ENCODE measurements at regions not wholly inside any gene's neighbourhood (a gene's known extent, or its start where the extent isn't known, plus 50 kb on each side); places are given as distances from the start of the nearest gene placed in this dataset.
A peak's percentile ranks its signal among the peaks of the same experiment; 100 is the strongest.
"Not testable (repeated sequence)": the region's sequence is repeated elsewhere in the genome, so short reads cannot be mapped to it uniquely, and the experiment has no call there.

DNA sequence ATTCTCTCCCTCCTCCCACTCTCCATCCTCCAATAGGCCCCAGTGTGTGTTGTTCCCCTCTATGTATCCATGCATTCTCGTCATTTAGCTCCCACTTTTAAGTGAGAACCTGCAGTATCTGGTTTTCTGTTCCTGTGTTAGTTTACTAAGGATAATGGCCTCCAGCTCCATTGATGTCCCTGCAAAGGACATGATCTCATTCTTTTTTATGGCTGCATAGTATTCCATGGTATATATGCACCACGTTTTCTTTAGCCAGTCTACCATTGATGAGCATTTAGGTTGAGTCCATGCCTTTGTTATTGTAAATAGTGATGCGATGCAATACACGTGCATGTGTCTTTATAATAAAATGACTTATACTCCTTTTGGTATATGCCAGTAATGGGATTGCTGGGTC, 100.3 kb upstream of the USP9X start:
- DNase-seq, result no peak
- no peaks in the 10 kb centered on the region for H3K4me1 ChIP-seq (ENCODE audit: control extremely low read depth in 1 of 4, control insufficient read depth in 4 of 4, insufficient read depth in 4 of 4, low read length in 3 of 4)
- ChIA-PET CTCF (no interaction called here), POLR2A (no interaction called here)
- WGBS (ENCODE audit: insufficient coverage), result 100% methylated on average over 1 of the region's 4 CpGs
- H3K36me3 ChIP-seq (ENCODE audit: control insufficient read depth in 4 of 4, insufficient read depth in 4 of 4, low read length in 3 of 4), result no peaks in the 10 kb centered on the region
- H3K4me3 ChIP-seq (ENCODE audit: control insufficient read depth in 1 of 7, extremely low read depth in 1 of 7, insufficient read depth in 4 of 7, low read depth in 2 of 7, low read length in 6 of 7), result no peak overlapping the region
- H3K9me3 ChIP-seq (ENCODE audit: control extremely low read depth in 1 of 5, control insufficient read depth in 4 of 5, insufficient read depth in 2 of 5, low read depth in 1 of 5, low read length in 4 of 5), result no peaks in the 10 kb centered on the region
- no peak overlapping the region for H3K27ac ChIP-seq (ENCODE audit: insufficient read depth in 1 of 2, low read depth in 1 of 2, low read length in 2 of 2, poor library complexity in 1 of 2, severe bottlenecking in 2 of 2)
- no peaks in the 10 kb centered on the region for H3K27me3 ChIP-seq (replicated peaks in 2 of 5; ENCODE audit: control insufficient read depth in 4 of 5, insufficient read depth in 5 of 5, low read length in 4 of 5)

DNA sequence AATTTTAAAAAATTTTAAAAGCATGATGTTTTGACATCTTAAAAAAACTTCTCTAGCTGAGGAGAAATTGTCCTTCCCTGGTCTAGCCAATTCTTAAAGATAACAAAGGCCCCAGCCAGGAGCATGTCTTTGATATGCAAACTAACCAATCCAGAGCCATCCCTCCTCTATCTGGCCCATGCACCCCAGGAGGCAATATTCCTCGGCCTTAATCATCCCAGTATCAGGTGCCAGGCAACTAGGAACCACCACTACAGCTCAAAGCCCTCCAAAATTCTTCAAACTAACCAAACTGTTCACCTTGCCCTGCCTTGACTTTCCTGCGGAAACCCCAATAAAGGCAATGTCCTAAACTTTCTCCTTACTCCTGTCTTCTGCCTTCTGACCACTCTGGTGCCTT, 97.8 kb upstream of the USP9X start:
- POLR2A ChIA-PET, result no interaction called here
- CTCF ChIA-PET, result no interaction called here
- H3K9me3 ChIP-seq (ENCODE audit: control extremely low read depth in 1 of 5, control insufficient read depth in 4 of 5, insufficient read depth in 2 of 5, low read depth in 1 of 5, low read length in 4 of 5), result no peaks in the 10 kb centered on the region

DNA sequence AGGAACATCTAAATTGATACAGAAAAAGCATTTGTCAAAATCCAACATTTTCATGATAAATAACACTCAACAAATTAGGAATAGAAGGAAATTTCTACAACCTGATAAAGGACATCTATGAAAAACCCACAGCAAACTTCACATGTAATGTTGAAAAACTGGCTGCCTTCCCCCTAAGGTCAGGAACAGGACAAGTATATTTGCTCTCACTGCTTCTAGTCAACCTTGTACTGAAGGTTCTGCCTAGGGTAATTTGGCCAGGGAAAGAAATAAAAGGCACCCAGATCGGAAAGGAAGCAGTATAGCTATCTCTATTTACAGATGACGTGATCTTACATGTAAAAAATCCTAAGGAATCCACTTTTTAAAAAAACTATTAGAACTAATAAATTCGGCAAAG, 97.1 kb upstream of the USP9X start:
- ChIA-PET POLR2A (no interaction called here), CTCF (no interaction called here)
- Histone ChIP-seq H3K27ac (ENCODE audit: insufficient read depth in 1 of 2, low read depth in 1 of 2, low read length in 2 of 2, poor library complexity in 1 of 2, severe bottlenecking in 2 of 2) (no peak overlapping the region), H3K36me3 (ENCODE audit: control insufficient read depth in 4 of 4, insufficient read depth in 4 of 4, low read length in 3 of 4) (no peaks in the 10 kb centered on the region), H3K4me3 (ENCODE audit: control insufficient read depth in 1 of 7, extremely low read depth in 1 of 7, insufficient read depth in 4 of 7, low read depth in 2 of 7, low read length in 6 of 7) (no peak overlapping the region), H3K27me3 (replicated peaks in 2 of 5; ENCODE audit: control insufficient read depth in 4 of 5, insufficient read depth in 5 of 5, low read length in 4 of 5) (no peaks in the 10 kb centered on the region), H3K9me3 (ENCODE audit: control extremely low read depth in 1 of 5, control insufficient read depth in 4 of 5, insufficient read depth in 2 of 5, low read depth in 1 of 5, low read length in 4 of 5) (no peaks in the 10 kb centered on the region), H3K4me1 (ENCODE audit: control extremely low read depth in 1 of 4, control insufficient read depth in 4 of 4, insufficient read depth in 4 of 4, low read length in 3 of 4) (no peaks in the 10 kb centered on the region)
- no peak for DNase-seq
- 100% methylated on average over 3 of the region's 3 CpGs for WGBS (ENCODE audit: insufficient coverage)

More for the DNA sequence above, 97.8 kb upstream of the USP9X start:
- H3K4me1 ChIP-seq (ENCODE audit: control extremely low read depth in 1 of 4, control insufficient read depth in 4 of 4, insufficient read depth in 4 of 4, low read length in 3 of 4), result no peaks in the 10 kb centered on the region
- H3K27me3 ChIP-seq (replicated peaks in 2 of 5; ENCODE audit: control insufficient read depth in 4 of 5, insufficient read depth in 5 of 5, low read length in 4 of 5), result no peaks in the 10 kb centered on the region
- H3K27ac ChIP-seq (ENCODE audit: insufficient read depth in 1 of 2, low read depth in 1 of 2, low read length in 2 of 2, poor library complexity in 1 of 2, severe bottlenecking in 2 of 2), result no peak overlapping the region
- whole genome bisulfite sequencing (ENCODE audit: insufficient coverage), result 65% methylated on average over 2 of the region's 2 CpGs
- DNase-seq, result no peak
- no peaks in the 10 kb centered on the region for H3K36me3 ChIP-seq (ENCODE audit: control insufficient read depth in 4 of 4, insufficient read depth in 4 of 4, low read length in 3 of 4)
- no peak overlapping the region for H3K4me3 ChIP-seq (ENCODE audit: control insufficient read depth in 1 of 7, extremely low read depth in 1 of 7, insufficient read depth in 4 of 7, low read depth in 2 of 7, low read length in 6 of 7)

DNA sequence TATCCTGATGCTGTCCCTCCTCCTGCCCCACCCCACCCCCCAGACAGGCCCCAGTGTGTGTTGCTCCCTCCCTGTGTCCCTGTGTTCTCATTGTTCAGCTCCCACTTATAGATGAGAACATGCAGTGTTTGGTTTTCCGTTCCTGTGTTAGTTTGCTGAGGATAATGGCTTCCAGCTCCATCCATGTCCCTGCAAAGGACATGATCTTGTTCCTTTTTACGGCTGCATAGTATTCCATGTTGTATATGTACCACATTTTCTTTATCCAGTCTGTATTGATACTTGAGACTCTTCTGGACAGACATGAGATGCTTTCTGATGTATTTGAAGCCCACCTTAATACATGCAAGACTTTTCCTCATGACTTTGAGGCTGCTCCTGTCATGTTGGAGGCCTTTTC, 91.8 kb upstream of the USP9X start:
- DNase-seq; CTCF ChIA-PET; H3K27me3 ChIP-seq (replicated peaks in 2 of 5; ENCODE audit: control insufficient read depth in 4 of 5, insufficient read depth in 5 of 5, low read length in 4 of 5); H3K9me3 ChIP-seq (ENCODE audit: control extremely low read depth in 1 of 5, control insufficient read depth in 4 of 5, insufficient read depth in 2 of 5, low read depth in 1 of 5, low read length in 4 of 5); H3K4me3 ChIP-seq (ENCODE audit: control insufficient read depth in 1 of 7, extremely low read depth in 1 of 7, insufficient read depth in 4 of 7, low read depth in 2 of 7, low read length in 6 of 7); POLR2A ChIA-PET; H3K36me3 ChIP-seq (ENCODE audit: control insufficient read depth in 4 of 4, insufficient read depth in 4 of 4, low read length in 3 of 4); H3K4me1 ChIP-seq (ENCODE audit: control extremely low read depth in 1 of 4, control insufficient read depth in 4 of 4, insufficient read depth in 4 of 4, low read length in 3 of 4); H3K27ac ChIP-seq (ENCODE audit: insufficient read depth in 1 of 2, low read depth in 1 of 2, low read length in 2 of 2, poor library complexity in 1 of 2, severe bottlenecking in 2 of 2): not testable (repeated sequence)
- 100% methylated on average over 1 of the region's 2 CpGs for WGBS (ENCODE audit: insufficient coverage)

DNA sequence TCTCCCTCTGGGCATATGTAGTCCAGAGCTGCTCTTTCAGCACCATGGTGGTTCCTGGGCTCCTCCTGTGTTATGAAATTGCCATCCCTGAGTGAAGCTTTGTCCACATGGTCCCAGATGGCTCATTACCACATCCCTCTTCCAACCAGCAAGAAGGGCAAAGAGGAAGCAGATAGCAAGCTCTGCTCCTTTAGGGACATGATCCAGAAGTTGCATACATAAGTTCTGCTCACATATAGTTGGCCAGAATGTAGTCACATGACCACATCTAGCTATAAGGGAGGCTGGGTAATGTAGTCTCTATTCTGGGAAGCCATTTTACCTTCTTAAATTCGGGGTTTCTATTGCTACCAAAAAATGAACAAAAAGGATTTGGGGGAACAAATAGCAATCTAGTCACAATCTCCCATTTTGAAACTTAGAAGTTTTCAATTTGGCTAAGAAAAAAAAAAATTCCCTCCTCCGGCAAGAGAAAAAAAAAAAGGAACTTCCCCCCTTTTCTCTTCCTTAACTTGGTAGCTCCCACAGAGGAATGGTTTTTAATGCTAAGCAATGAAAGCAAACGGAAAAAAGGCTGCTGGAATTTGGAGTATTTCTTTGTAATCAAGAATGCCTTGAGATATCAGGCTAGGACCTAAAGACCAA, 88.2 kb upstream of the USP9X start:
- H3K27ac ChIP-seq (ENCODE audit: insufficient read depth in 1 of 2, low read depth in 1 of 2, low read length in 2 of 2, poor library complexity in 1 of 2, severe bottlenecking in 2 of 2), result peak overlapping the region; percentile 54 to 77
- H3K36me3 ChIP-seq (ENCODE audit: control insufficient read depth in 4 of 4, insufficient read depth in 4 of 4, low read length in 3 of 4), result no peaks in the 10 kb centered on the region
- POLR2A ChIA-PET, result interaction anchor here (1.1 kb wide), 1 partner anchor 88 kb away, joined by 3 read pairs; the partner anchor contains the start of gene USP9X
- no peaks in the 10 kb centered on the region for H3K9me3 ChIP-seq (ENCODE audit: control extremely low read depth in 1 of 5, control insufficient read depth in 4 of 5, insufficient read depth in 2 of 5, low read depth in 1 of 5, low read length in 4 of 5)
- 0% methylated on average over 1 of the region's 3 CpGs for WGBS (ENCODE audit: insufficient coverage)
- DNase-seq, result peak; percentile 70 to 85 (median 77)
- H3K4me1 ChIP-seq (ENCODE audit: control extremely low read depth in 1 of 4, control insufficient read depth in 4 of 4, insufficient read depth in 4 of 4, low read length in 3 of 4), result peaks cover 2 to 8% (median 4%) of the 10 kb centered on the region in 4 experiments
- peak overlapping the region in 6 of 7 experiments; percentile 11 to 68 (median 36) for H3K4me3 ChIP-seq (ENCODE audit: control insufficient read depth in 1 of 7, extremely low read depth in 1 of 7, insufficient read depth in 4 of 7, low read depth in 2 of 7, low read length in 6 of 7)
- peaks cover 0 to 9% (median 0%) of the 10 kb centered on the region in 5 experiments for H3K27me3 ChIP-seq (replicated peaks in 2 of 5; ENCODE audit: control insufficient read depth in 4 of 5, insufficient read depth in 5 of 5, low read length in 4 of 5)
- CTCF ChIA-PET, result interaction anchor here (0.7 to 1.2 kb wide), 2 partner anchors 47 to 144 kb away, joined by 3 read pairs; no protein-coding TSS in a partner anchor

DNA sequence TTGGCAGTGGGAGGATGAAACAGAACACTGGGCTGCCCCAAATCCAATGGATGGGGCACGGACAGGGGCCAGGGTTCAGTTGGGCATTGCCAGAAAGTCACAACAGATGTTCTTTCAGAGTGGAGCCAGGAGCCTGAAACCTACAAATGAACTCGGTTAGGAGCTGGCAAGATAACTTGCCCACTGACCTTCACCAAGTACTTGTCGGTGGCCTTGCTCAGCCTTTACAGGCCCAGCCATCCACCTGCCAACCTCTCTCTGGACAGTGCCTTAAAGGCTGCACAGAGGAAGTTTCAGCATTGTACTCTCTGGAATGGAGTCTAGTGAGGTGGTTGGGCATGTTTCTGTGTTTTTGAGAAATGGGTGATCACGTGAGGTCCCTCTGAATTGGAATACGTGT, 87.1 kb upstream of the USP9X start:
- ChIA-PET POLR2A (no interaction called here), CTCF (no interaction called here)
- DNase-seq, result no peak
- WGBS (ENCODE audit: insufficient coverage), result 100% methylated on average over 3 of the region's 5 CpGs
- Histone ChIP-seq H3K27ac (ENCODE audit: insufficient read depth in 1 of 2, low read depth in 1 of 2, low read length in 2 of 2, poor library complexity in 1 of 2, severe bottlenecking in 2 of 2) (no peak overlapping the region), H3K36me3 (ENCODE audit: control insufficient read depth in 4 of 4, insufficient read depth in 4 of 4, low read length in 3 of 4) (no peaks in the 10 kb centered on the region), H3K4me3 (ENCODE audit: control insufficient read depth in 1 of 7, extremely low read depth in 1 of 7, insufficient read depth in 4 of 7, low read depth in 2 of 7, low read length in 6 of 7) (no peak overlapping the region), H3K4me1 (ENCODE audit: control extremely low read depth in 1 of 4, control insufficient read depth in 4 of 4, insufficient read depth in 4 of 4, low read length in 3 of 4) (peaks cover 2 to 8% (median 4%) of the 10 kb centered on the region in 4 experiments), H3K9me3 (ENCODE audit: control extremely low read depth in 1 of 5, control insufficient read depth in 4 of 5, insufficient read depth in 2 of 5, low read depth in 1 of 5, low read length in 4 of 5) (no peaks in the 10 kb centered on the region), H3K27me3 (replicated peaks in 2 of 5; ENCODE audit: control insufficient read depth in 4 of 5, insufficient read depth in 5 of 5, low read length in 4 of 5) (peaks cover 0 to 9% (median 0%) of the 10 kb centered on the region in 5 experiments)

DNA sequence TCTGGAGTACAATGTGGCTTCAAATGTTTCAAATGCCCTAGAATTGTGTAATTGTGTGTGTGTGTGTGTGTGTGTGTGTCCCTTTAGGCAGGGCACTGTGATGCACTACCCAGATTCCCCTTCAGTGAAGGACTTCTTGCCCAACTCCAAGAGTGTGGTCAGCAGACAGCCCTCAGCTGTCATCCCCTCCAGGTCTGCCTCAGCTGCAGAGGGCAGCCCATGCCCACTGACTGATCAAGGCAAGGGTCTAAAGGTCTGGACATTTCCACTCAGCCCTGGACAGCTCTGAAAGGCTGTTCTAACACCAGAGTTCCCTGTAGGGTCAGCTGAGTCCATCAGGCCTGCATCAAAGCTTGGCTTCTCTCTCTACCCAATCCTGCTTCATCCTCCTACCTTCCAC, 83.9 kb upstream of the USP9X start:
- CTCF ChIA-PET, result interaction anchor here (0.6 to 1.7 kb wide), 2 partner anchors 9 to 114 kb away, joined by 3 to 4 read pairs; no protein-coding TSS in a partner anchor
- H3K4me1 ChIP-seq (ENCODE audit: control extremely low read depth in 1 of 4, control insufficient read depth in 4 of 4, insufficient read depth in 4 of 4, low read length in 3 of 4), result peaks cover 0 to 7% (median 5%) of the 10 kb centered on the region in 4 experiments
- H3K27ac ChIP-seq (ENCODE audit: insufficient read depth in 1 of 2, low read depth in 1 of 2, low read length in 2 of 2, poor library complexity in 1 of 2, severe bottlenecking in 2 of 2), result no peak overlapping the region
- POLR2A ChIA-PET, result no interaction called here
- H3K27me3 ChIP-seq (replicated peaks in 2 of 5; ENCODE audit: control insufficient read depth in 4 of 5, insufficient read depth in 5 of 5, low read length in 4 of 5), result peaks cover 0 to 9% (median 0%) of the 10 kb centered on the region in 5 experiments
- H3K4me3 ChIP-seq (ENCODE audit: control insufficient read depth in 1 of 7, extremely low read depth in 1 of 7, insufficient read depth in 4 of 7, low read depth in 2 of 7, low read length in 6 of 7), result no peak overlapping the region
- no peaks in the 10 kb centered on the region for H3K36me3 ChIP-seq (ENCODE audit: control insufficient read depth in 4 of 4, insufficient read depth in 4 of 4, low read length in 3 of 4)
- no peaks in the 10 kb centered on the region for H3K9me3 ChIP-seq (ENCODE audit: control extremely low read depth in 1 of 5, control insufficient read depth in 4 of 5, insufficient read depth in 2 of 5, low read depth in 1 of 5, low read length in 4 of 5)
- DNase-seq, result no peak

Measured in common myeloid progenitor, CD34-positive (primary cell).